ENCODE measurements at regions not wholly inside any gene's neighbourhood (a gene's known extent, or its start where the extent isn't known, plus 50 kb on each side); places are given as distances from the start of the nearest gene placed in this dataset.

DNA sequence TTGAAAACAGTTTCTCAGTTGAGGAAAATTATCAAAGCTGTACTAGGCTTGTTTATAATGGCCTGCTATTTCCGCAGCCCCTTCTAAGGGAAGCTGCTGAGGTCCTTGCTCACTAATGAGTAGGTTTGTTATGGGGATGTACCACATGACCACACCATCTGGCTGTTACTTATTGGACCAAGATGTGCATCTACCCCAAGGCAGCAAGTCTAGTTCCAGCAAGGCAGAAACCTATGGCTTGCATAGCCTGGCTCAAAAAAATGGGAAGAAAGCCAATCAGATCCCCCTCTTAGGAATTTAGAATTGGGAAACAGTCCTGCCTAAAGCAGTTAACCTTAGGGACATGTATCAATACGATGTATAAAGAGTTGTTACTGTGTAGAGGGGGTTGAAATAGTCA is 186.5 kb upstream of the SPRY2 start:
- TF ChIP-seq BHLHE40 (IDR thresholded peaks at IDR 0.05; ENCODE audit: low read depth, low read length) (no peak), ELK1 (IDR thresholded peaks at IDR 0.05; ENCODE audit: borderline replicate concordance, low read depth, low read length) (no peak), CTCF (conservative IDR thresholded peaks at IDR 0.05; ENCODE audit: low read depth, low read length) (no peak), POLR2A (IDR thresholded peaks at IDR 0.05; ENCODE audit: low read depth, low read length) (no peak), CHD1 (IDR thresholded peaks at IDR 0.05; ENCODE audit: low read depth, low read length) (no peak), NFE2L2 (IDR thresholded peaks at IDR 0.05; ENCODE audit: low read depth, low read length) (no peak), MXI1 (IDR thresholded peaks at IDR 0.05; ENCODE audit: borderline replicate concordance, low read depth, low read length) (no peak), RAD21 (IDR thresholded peaks at IDR 0.05; ENCODE audit: low read length) (no peak), RCOR1 (IDR thresholded peaks at IDR 0.05; ENCODE audit: insufficient replicate concordance, low read length) (no peak), MAFK (IDR thresholded peaks at IDR 0.05; ENCODE audit: low read depth, low read length) (no peak), RFX5 (IDR thresholded peaks at IDR 0.05; ENCODE audit: low read depth, low read length) (no peak)
- TF ChIP-seq, protein P1, sequence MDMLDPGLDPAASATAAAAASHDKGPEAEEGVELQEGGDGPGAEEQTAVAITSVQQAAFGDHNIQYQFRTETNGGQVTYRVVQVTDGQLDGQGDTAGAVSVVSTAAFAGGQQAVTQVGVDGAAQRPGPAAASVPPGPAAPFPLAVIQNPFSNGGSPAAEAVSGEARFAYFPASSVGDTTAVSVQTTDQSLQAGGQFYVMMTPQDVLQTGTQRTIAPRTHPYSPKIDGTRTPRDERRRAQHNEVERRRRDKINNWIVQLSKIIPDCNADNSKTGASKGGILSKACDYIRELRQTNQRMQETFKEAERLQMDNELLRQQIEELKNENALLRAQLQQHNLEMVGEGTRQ (IDR thresholded peaks at IDR 0.05; ENCODE audit: low read depth, low read length) = no peak

All from IMR-90 (cell line).